Body of pancreas (tissue), 4 donors: ENCODE measurements at regions not wholly inside any gene's neighbourhood (a gene's known extent, or its start where the extent isn't known, plus 50 kb on each side); places are given as distances from the start of the nearest gene placed in this dataset.
A peak's percentile ranks its signal among the peaks of the same experiment; 100 is the strongest.
"Not testable (repeated sequence)": the region's sequence is repeated elsewhere in the genome, so short reads cannot be mapped to it uniquely, and the experiment has no call there.

Experiments
- ATAC-seq: fragments of 150-250 bp; one replicate; pipeline ENCODE4 v1.9.1; 2016
- DNase-seq, 4 donors: peaks; one replicate each; pipeline ENCODE4 v3.0.0-alpha.2; 2019
- H3K27ac ChIP-seq, 4 donors: fragments of 200-600 bp; sonication (generic); 1 replicate in 3 of 4; 2 replicates in 1 of 4; pipeline versions ENCODE4 v1.5.1 to v1.6.1; 2016 to 2019; ENCODE audit warnings: mild to moderate bottlenecking in 1 of 4, mixed read lengths in 1 of 4, moderate library complexity in 1 of 4
- H3K27me3 ChIP-seq, 2 donors: fragments of 200-600 bp; sonication (generic); one replicate each; pipeline ENCODE4 v1.6.0; 2016; ENCODE audit warnings: mild to moderate bottlenecking in 1 of 2
- H3K36me3 ChIP-seq, 2 donors: fragments of 200-600 bp; sonication (generic); replicated peaks in 1 of 2; 2 replicates each; pipeline ENCODE4 v1.5.1; 2016; ENCODE audit warnings: low read depth in 2 of 2; ENCODE audit not compliant: insufficient read depth in 1 of 2
- H3K4me1 ChIP-seq: fragments of 200-600 bp; sonication (generic); one replicate; pipeline ENCODE4 v1.6.0; 2016
- H3K4me3 ChIP-seq, 2 donors: fragments of 200-600 bp; sonication (generic); 1 replicate in 1 of 2; 2 replicates in 1 of 2; pipeline ENCODE4 v1.5.1; 2016 to 2019
- H3K9me3 ChIP-seq, 3 donors: fragments of 200-600 bp; sonication (generic); 1 replicate in 2 of 3; 2 replicates in 1 of 3; pipeline ENCODE4 v1.5.1; 2016
- CTCF ChIP-seq, 7 experiments: fragments of 450-650 bp in 4 of 7; fragments of 200-600 bp in 3 of 7; sonication (generic) in 3 of 7; IDR thresholded peaks; one replicate each; pipeline ENCODE4 v1.5.1; 2016 to 2019; ENCODE audit warnings: antibody characterized with exemption in 7 of 7
- POLR2A ChIP-seq, 3 donors: fragments of 450-650 bp; IDR thresholded peaks; one replicate each; pipeline ENCODE4 v1.6.1; 2016; ENCODE audit warnings: antibody characterized with exemption in 3 of 3, mild to moderate bottlenecking in 2 of 3
- WGBS, 2 donors: methylation state at CpG; one replicate each; pipeline ENCODE4 v1.1.5; 2017; 5-methylcytosine and 5-hydroxymethylcytosine counted together
- intact Hi-C: fragments of 100-400 bp; cut with DNase I; formaldehyde crosslinking; loops from one replicate; pipeline ENCODE4 v1.15.1; 2023

- H3K4me3 ChIP-seq: no peak overlapping the region
- no peaks in the 10 kb centered on the region for H3K9me3 ChIP-seq
- TF ChIP-seq CTCF (IDR thresholded peaks at IDR 0.05) (no peak), POLR2A (IDR thresholded peaks at IDR 0.05) (no peak)
- H3K36me3 ChIP-seq: no peaks in the 10 kb centered on the region
- H3K27me3 ChIP-seq: no peaks in the 10 kb centered on the region
- no peaks in the 10 kb centered on the region for H3K4me1 ChIP-seq
- DNase-seq: no peak
- peak; percentile 84 for ATAC-seq
- WGBS, 2 donors: 80 to 84% methylated on average over 3 of the region's 3 CpGs
- intact Hi-C loops: no loop called here
- H3K27ac ChIP-seq: peak overlapping the region in 3 of 4 donors; percentile 16 to 59 (median 28)
Observed at GRCh38 chr20:11178946-11179654, 505.3 kb upstream of the JAG1 start.

GRCh38 chr20:11180186-11180585, 506.4 kb upstream of the JAG1 start:
- Histone ChIP-seq H3K4me3 (no peak overlapping the region), H3K4me1 (no peaks in the 10 kb centered on the region), H3K36me3 (no peaks in the 10 kb centered on the region), H3K27ac (no peak overlapping the region), H3K27me3 (no peaks in the 10 kb centered on the region), H3K9me3 (peaks cover 0 to 2% (median 0%) of the 10 kb centered on the region in 3 donors)
- ATAC-seq (no peak), DNase-seq (no peak)
- intact Hi-C loops: no loop called here
- TF ChIP-seq POLR2A (IDR thresholded peaks at IDR 0.05): no peak
- TF ChIP-seq CTCF (IDR thresholded peaks at IDR 0.05): no peak

GRCh38 chr20:11181129-11181528, 507.3 kb upstream of the JAG1 start:
- H3K36me3 ChIP-seq, H3K27ac ChIP-seq, DNase-seq, H3K4me1 ChIP-seq, ATAC-seq, H3K9me3 ChIP-seq, intact Hi-C loops, H3K4me3 ChIP-seq, H3K27me3 ChIP-seq: not testable (repeated sequence)
- 73 to 76% methylated on average over 3 of the region's 3 CpGs for WGBS, 2 donors

- Histone ChIP-seq H3K36me3 (no peaks in the 10 kb centered on the region), H3K4me3 (no peak overlapping the region), H3K27ac (no peak overlapping the region), H3K4me1 (no peaks in the 10 kb centered on the region), H3K9me3 (peaks cover 0 to 2% (median 0%) of the 10 kb centered on the region in 3 donors), H3K27me3 (no peaks in the 10 kb centered on the region)
- ATAC-seq (no peak), DNase-seq (no peak)
- TF ChIP-seq POLR2A (IDR thresholded peaks at IDR 0.05): no peak
- TF ChIP-seq CTCF (IDR thresholded peaks at IDR 0.05): no peak
- intact Hi-C loops: no loop called here
- WGBS, 2 donors: 97 to 99% methylated on average over 3 of the region's 3 CpGs
Observed at GRCh38 chr20:11181966-11182365, 508.2 kb upstream of the JAG1 start.

- ATAC-seq: no peak
- WGBS, 2 donors: 76 to 81% methylated on average over 1 of the region's 1 CpG
- H3K27me3 ChIP-seq: no peaks in the 10 kb centered on the region
Observed at GRCh38 chr20:11182720-11183119, 508.9 kb upstream of the JAG1 start.

More at GRCh38 chr20:11182720-11183119, 508.9 kb upstream of the JAG1 start:
- H3K4me3 ChIP-seq: no peak overlapping the region
- H3K27ac ChIP-seq: no peak overlapping the region
- peaks cover 0 to 2% (median 0%) of the 10 kb centered on the region in 3 donors for H3K9me3 ChIP-seq
- peak in 1 of 4 donors; percentile 38 for DNase-seq
- no peaks in the 10 kb centered on the region for H3K4me1 ChIP-seq
- intact Hi-C loops: no loop called here
- TF ChIP-seq POLR2A (IDR thresholded peaks at IDR 0.05) (no peak), CTCF (IDR thresholded peaks at IDR 0.05) (no peak)
- no peaks in the 10 kb centered on the region for H3K36me3 ChIP-seq
